SU-DHL-6 (cell line): ENCODE measurements at regions not wholly inside any gene's neighbourhood (a gene's known extent, or its start where the extent isn't known, plus 50 kb on each side); places are given as distances from the start of the nearest gene placed in this dataset.

Experiments used
- H2AFZ ChIP-seq: fragments of 200-600 bp; sonication (generic); 2 replicates; pipeline ENCODE4 v1.6.1; 2014; ENCODE audit warnings: low read depth, mild to moderate bottlenecking, moderate library complexity, mixed read lengths, antibody characterized with exemption, low read length; ENCODE audit not compliant: severe bottlenecking
- H3F3A ChIP-seq: fragments of 200-600 bp; shearing (Covaris generic); 2 replicates; pipeline ENCODE4 v1.6.0; 2016; ENCODE audit warnings: antibody characterized with exemption, mild to moderate bottlenecking; ENCODE audit not compliant: insufficient read depth
- H3K27ac ChIP-seq: fragments of 200-600 bp; sonication (generic); 2 replicates; pipeline ENCODE4 v1.5.1; 2016; ENCODE audit warnings: low read depth, mild to moderate bottlenecking, low read length, moderate library complexity, mixed read lengths
- H3K27me3 ChIP-seq: fragments of 200-600 bp; sonication (generic), shearing (Covaris generic); 2 replicates; pipeline ENCODE4 v1.6.0; 2014; ENCODE audit warnings: mild to moderate bottlenecking, low read length
- H3K36me3 ChIP-seq: fragments of 200-600 bp; sonication (generic); 2 replicates; pipeline ENCODE4 v1.6.1; 2014; ENCODE audit warnings: mild to moderate bottlenecking, low read length, mixed read lengths
- H3K4me2 ChIP-seq: fragments of 300-600, 200-600 bp; shearing (Covaris generic), sonication (generic); 2 replicates; pipeline ENCODE4 v1.6.0; 2014; ENCODE audit warnings: low read length, low read depth, mild to moderate bottlenecking; ENCODE audit not compliant: poor library complexity, severe bottlenecking
- H3K4me3 ChIP-seq: fragments of 200-600 bp; sonication (generic); 2 replicates; pipeline ENCODE4 v1.5.1; 2014; ENCODE audit warnings: antibody characterized with exemption, low read length, mild to moderate bottlenecking, mixed read lengths; ENCODE audit not compliant: insufficient read depth, poor library complexity, severe bottlenecking
- H3K79me2 ChIP-seq: fragments of 200-600 bp; sonication (generic); 2 replicates; pipeline ENCODE4 v1.6.1; 2014; ENCODE audit warnings: mild to moderate bottlenecking, low read length, moderate library complexity; ENCODE audit not compliant: insufficient read depth
- H3K9ac ChIP-seq: fragments of 200-600 bp; sonication (generic); 2 replicates; pipeline ENCODE4 v1.7.0; 2014; ENCODE audit warnings: mild to moderate bottlenecking, low read length
- H3K9me2 ChIP-seq: fragments of 200-600 bp; sonication (generic); replicated peaks from 2 replicates; pipeline ENCODE4 v1.6.1; 2014; ENCODE audit warnings: low read length; ENCODE audit not compliant: insufficient read depth
- H3K9me3 ChIP-seq: fragments of 200-600 bp; sonication (generic); 2 replicates; pipeline ENCODE4 v1.6.1; 2014; ENCODE audit warnings: low read length, mixed read lengths; ENCODE audit not compliant: insufficient read depth
- H4K20me1 ChIP-seq: fragments of 200-600 bp; sonication (generic); 2 replicates; pipeline ENCODE4 v1.6.1; 2014; ENCODE audit warnings: low read depth, mild to moderate bottlenecking, antibody characterized with exemption, low read length, moderate library complexity, mixed read lengths
- EZH2phosphoT487 ChIP-seq: fragments of 200-600 bp; sonication (generic), shearing (Covaris generic); conservative IDR thresholded peaks from 2 replicates; pipeline ENCODE4 v1.6.1; 2018; ENCODE audit warnings: mild to moderate bottlenecking, antibody characterized with exemption, low read length, moderate library complexity, mixed read lengths
- TF ChIP-seq, protein P1 (sequence below): fragments of 200-600 bp; sonication (generic); IDR thresholded peaks from one replicate; pipeline ENCODE4 v1.5.1; 2017; ENCODE audit warnings: antibody characterized with exemption, mild to moderate bottlenecking, low read length, moderate library complexity; ENCODE audit not compliant: insufficient read depth, poor library complexity, severe bottlenecking

- H3K4me2 ChIP-seq = no peak overlapping the region
- TF ChIP-seq, protein P1, sequence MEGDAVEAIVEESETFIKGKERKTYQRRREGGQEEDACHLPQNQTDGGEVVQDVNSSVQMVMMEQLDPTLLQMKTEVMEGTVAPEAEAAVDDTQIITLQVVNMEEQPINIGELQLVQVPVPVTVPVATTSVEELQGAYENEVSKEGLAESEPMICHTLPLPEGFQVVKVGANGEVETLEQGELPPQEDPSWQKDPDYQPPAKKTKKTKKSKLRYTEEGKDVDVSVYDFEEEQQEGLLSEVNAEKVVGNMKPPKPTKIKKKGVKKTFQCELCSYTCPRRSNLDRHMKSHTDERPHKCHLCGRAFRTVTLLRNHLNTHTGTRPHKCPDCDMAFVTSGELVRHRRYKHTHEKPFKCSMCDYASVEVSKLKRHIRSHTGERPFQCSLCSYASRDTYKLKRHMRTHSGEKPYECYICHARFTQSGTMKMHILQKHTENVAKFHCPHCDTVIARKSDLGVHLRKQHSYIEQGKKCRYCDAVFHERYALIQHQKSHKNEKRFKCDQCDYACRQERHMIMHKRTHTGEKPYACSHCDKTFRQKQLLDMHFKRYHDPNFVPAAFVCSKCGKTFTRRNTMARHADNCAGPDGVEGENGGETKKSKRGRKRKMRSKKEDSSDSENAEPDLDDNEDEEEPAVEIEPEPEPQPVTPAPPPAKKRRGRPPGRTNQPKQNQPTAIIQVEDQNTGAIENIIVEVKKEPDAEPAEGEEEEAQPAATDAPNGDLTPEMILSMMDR = no peak
- TF ChIP-seq EZH2phosphoT487 = no peak
- H3K4me3 ChIP-seq = no peak overlapping the region
- H3F3A ChIP-seq = no peaks in the 10 kb centered on the region
- H3K9me3 ChIP-seq = no peaks in the 10 kb centered on the region
- no peaks in the 10 kb centered on the region for H3K36me3 ChIP-seq
- H2AFZ ChIP-seq = no peak overlapping the region
- no peaks in the 10 kb centered on the region for H3K79me2 ChIP-seq
- no peak overlapping the region for H3K27ac ChIP-seq
- H3K9me2 ChIP-seq = no peaks in the 10 kb centered on the region
- no peaks in the 10 kb centered on the region for H4K20me1 ChIP-seq
- no peaks in the 10 kb centered on the region for H3K27me3 ChIP-seq
- H3K9ac ChIP-seq = no peak overlapping the region
Measured at GRCh38 chr5:146952168-146952567, 73.6 kb upstream of the PPP2R2B start.

DNA sequence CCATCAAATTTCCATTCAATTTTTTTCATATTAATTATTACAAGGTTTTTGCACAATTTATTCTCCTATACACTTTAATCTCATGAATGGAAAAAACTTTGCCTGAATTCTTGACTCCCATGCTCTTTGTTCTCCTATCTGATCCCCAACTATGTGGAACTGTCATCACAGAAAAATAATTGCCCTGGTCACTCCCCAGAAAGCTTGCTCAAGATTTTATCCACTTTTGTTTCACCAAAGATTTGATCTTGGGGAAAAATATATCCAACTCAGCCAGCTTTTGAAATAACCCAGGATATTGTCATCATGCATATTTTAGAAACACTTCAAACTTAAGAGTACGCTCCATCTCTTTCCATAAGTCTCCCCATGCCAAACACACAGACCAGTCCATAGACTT is 77.7 kb upstream of the PPP2R2B start:
- Histone ChIP-seq H3K79me2 (no peaks in the 10 kb centered on the region), H3F3A (no peaks in the 10 kb centered on the region), H4K20me1 (no peaks in the 10 kb centered on the region), H3K9me3 (no peaks in the 10 kb centered on the region), H3K4me3 (no peak overlapping the region), H3K4me2 (no peak overlapping the region), H3K9ac (no peak overlapping the region), H3K27ac (no peak overlapping the region), H3K36me3 (no peaks in the 10 kb centered on the region), H2AFZ (no peak overlapping the region), H3K9me2 (no peaks in the 10 kb centered on the region), H3K27me3 (no peaks in the 10 kb centered on the region)
- TF ChIP-seq, protein P1 = no peak
- TF ChIP-seq EZH2phosphoT487 = no peak

DNA sequence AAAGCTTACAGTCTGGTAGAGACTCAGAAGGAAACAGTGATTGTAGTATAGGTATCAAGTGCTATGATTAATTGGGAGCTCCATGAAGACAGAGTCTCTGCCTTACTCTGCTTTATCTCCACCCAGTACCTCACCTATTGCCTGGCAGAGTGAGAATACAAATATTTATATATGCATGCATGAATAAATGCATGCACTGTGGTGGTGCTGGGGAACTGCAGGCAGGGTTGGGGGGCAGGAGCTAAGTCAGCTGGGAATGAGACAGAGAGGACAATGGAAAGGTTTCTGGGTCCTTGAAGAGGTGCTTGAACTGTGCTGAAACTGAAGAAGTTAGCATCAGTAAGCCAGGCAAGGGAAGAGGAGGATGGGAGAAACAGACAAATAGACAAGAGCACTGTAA is 80.8 kb upstream of the PPP2R2B start:
- Histone ChIP-seq H2AFZ (no peak overlapping the region), H3K4me2 (no peak overlapping the region), H3K36me3 (no peaks in the 10 kb centered on the region), H3K79me2 (no peaks in the 10 kb centered on the region), H3K4me3 (no peak overlapping the region), H4K20me1 (no peaks in the 10 kb centered on the region), H3K9ac (no peak overlapping the region), H3K9me3 (no peaks in the 10 kb centered on the region), H3K27ac (no peak overlapping the region), H3K27me3 (no peaks in the 10 kb centered on the region), H3F3A (no peaks in the 10 kb centered on the region), H3K9me2 (no peaks in the 10 kb centered on the region)
- TF ChIP-seq, protein P1 = no peak
